ENCODE measurements at regions not wholly inside any gene's neighbourhood (a gene's known extent, or its start where the extent isn't known, plus 50 kb on each side); places are given as distances from the start of the nearest gene placed in this dataset.
"Not testable (repeated sequence)": the region's sequence is repeated elsewhere in the genome, so short reads cannot be mapped to it uniquely, and the experiment has no call there.

GRCh38 chr10:121243609-121244241 is 354.5 kb downstream of the FGFR2 start:
- no peak for DNase-seq

- no peak for DNase-seq
These were observed 353.4 kb downstream of the FGFR2 start for GRCh38 chr10:121244818-121245217.

GRCh38 chr10:121245754-121246153 is 352.5 kb downstream of the FGFR2 start:
- no peak for DNase-seq

- no peak for DNase-seq
These were observed 350.0 kb downstream of the FGFR2 start for GRCh38 chr10:121248266-121248665.

GRCh38 chr10:121250995-121251764 is 347.1 kb downstream of the FGFR2 start:
- DNase-seq: no peak

- DNase-seq: no peak
These were observed 345.5 kb downstream of the FGFR2 start for GRCh38 chr10:121252756-121253155.

GRCh38 chr10:121260377-121260776 is 337.9 kb downstream of the FGFR2 start:
- DNase-seq: no peak

- DNase-seq: no peak
These were observed 336.6 kb downstream of the FGFR2 start for GRCh38 chr10:121261665-121262064.

- DNase-seq: no peak
These were observed 335.3 kb downstream of the FGFR2 start for GRCh38 chr10:121262774-121263430.

- no peak for DNase-seq
These were observed 334.8 kb downstream of the FGFR2 start for GRCh38 chr10:121263431-121263783.

GRCh38 chr10:121265360-121266123 is 332.7 kb downstream of the FGFR2 start:
- DNase-seq: no peak

- DNase-seq: no peak
These were observed 331.9 kb downstream of the FGFR2 start for GRCh38 chr10:121266370-121266769.

GRCh38 chr10:121267236-121268003 is 330.8 kb downstream of the FGFR2 start:
- DNase-seq: no peak

GRCh38 chr10:121268363-121268762 is 329.9 kb downstream of the FGFR2 start:
- no peak for DNase-seq

- no peak for DNase-seq
These were observed 329.3 kb downstream of the FGFR2 start for GRCh38 chr10:121268863-121269432.

GRCh38 chr10:121270906-121271305 is 327.3 kb downstream of the FGFR2 start:
- DNase-seq: no peak

- DNase-seq: no peak
These were observed 322.2 kb downstream of the FGFR2 start for GRCh38 chr10:121276046-121276445.

- no peak for DNase-seq
These were observed 321.4 kb downstream of the FGFR2 start for GRCh38 chr10:121276822-121277221.

GRCh38 chr10:121278386-121278785 is 319.9 kb downstream of the FGFR2 start:
- not testable (repeated sequence) for DNase-seq

- no peak for DNase-seq
These were observed 316.7 kb downstream of the FGFR2 start for GRCh38 chr10:121281576-121281975.

GRCh38 chr10:121282264-121282663 is 316.0 kb downstream of the FGFR2 start:
- no peak for DNase-seq

Measured in Kasumi-1 (cell line).